ENCODE measurements at regions not wholly inside any gene's neighbourhood (a gene's known extent, or its start where the extent isn't known, plus 50 kb on each side); places are given as distances from the start of the nearest gene placed in this dataset.

DNA sequence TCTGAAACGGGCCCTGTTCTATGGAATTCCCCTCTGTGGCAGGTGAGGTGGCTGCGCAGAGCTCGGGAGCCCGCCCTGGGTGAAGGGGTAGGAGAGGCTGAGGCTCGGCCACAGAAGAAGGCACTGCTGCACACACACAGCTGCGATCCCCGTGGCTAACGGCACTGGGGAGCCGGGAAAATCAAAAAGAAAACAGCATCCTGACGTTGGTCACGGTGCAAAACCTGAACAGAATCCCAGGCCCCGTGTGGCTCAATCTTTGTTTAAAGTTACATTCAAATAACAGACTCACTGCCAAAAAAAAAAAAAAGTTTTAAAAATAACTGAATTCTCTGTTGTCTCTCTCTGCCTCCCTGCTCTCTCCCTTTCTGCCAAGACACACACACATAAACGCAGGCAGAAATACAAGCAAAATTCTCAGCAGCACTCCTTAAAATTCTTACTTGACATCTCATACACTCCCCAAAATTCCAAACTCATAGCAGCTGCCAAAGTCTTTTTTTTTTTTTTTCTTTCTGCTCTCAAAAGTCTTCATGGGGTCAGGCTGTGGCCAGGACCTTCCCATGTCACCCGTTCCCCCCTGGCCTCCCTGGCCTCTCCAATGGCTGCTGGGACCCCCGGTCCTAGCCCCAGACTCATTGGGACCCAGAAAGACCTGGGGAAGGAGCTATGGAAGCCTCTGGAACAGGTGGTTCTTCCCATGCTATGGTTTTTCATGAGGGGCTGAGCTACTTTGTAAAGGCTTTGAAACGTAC, 248.8 kb downstream of the TTLL2 start:
- no peak for ATAC-seq
- no peak for TF ChIP-seq ZNF70 (CRISPR knock-in tag; IDR thresholded peaks at IDR 0.05)
- no peak for TF ChIP-seq PPARA (CRISPR knock-in tag; IDR thresholded peaks at IDR 0.05; ENCODE audit: borderline replicate concordance)
- TF ChIP-seq GLIS3 (CRISPR knock-in tag; IDR thresholded peaks at IDR 0.05) = no peak
- TF ChIP-seq, protein P1, sequence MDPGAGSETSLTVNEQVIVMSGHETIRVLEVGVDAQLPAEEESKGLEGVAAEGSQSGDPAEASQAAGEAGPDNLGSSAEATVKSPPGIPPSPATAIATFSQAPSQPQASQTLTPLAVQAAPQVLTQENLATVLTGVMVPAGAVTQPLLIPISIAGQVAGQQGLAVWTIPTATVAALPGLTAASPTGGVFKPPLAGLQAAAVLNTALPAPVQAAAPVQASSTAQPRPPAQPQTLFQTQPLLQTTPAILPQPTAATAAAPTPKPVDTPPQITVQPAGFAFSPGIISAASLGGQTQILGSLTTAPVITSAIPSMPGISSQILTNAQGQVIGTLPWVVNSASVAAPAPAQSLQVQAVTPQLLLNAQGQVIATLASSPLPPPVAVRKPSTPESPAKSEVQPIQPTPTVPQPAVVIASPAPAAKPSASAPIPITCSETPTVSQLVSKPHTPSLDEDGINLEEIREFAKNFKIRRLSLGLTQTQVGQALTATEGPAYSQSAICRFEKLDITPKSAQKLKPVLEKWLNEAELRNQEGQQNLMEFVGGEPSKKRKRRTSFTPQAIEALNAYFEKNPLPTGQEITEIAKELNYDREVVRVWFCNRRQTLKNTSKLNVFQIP (CRISPR knock-in tag; IDR thresholded peaks at IDR 0.05; ENCODE audit: borderline replicate concordance, low read depth) = no peak
- TF ChIP-seq BACH2 (CRISPR knock-in tag; IDR thresholded peaks at IDR 0.05; ENCODE audit: borderline replicate concordance) = no peak
- no peak for TF ChIP-seq ZC3H10 (CRISPR knock-in tag; IDR thresholded peaks at IDR 0.05)

DNA sequence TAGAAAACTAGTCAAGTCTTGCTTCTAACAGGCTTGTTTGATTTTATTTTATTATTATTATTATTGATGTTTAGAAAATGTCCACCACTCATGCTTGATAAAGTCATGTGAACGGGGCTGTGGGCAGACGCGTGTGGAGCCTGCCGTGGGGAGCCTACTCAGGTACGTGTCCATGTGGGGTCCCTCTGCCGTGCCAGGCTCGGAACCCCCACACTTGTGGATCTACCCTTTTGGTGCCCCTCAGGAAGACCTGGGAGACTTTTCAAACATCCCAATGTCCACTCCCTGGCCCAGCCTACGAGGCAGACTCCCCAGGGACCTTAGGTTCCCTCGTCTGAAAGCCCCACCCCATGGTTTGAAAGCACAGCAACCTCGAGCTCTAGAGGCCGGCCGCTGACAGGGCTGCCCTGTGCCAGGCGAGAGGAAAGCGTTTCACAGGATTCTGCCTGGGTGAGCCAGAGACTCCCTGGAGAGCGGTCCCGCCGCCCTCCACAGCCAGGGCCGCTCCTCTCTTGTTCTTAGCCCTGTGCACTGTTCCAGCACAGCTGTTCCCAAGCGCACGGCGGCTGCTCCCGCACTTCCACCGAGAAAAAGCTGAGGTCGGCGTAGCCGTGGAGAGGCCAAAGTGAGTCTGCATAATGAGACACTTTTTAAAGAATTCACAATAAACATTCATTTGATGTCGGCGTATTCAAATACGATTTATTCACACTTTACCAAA, 249.7 kb downstream of the TTLL2 start:
- ATAC-seq = no peak
- TF ChIP-seq OSR1 (CRISPR knock-in tag; IDR thresholded peaks at IDR 0.05) (no peak), TOX (CRISPR knock-in tag; IDR thresholded peaks at IDR 0.05; ENCODE audit: borderline replicate concordance) (no peak), RARB (CRISPR knock-in tag; IDR thresholded peaks at IDR 0.05) (no peak), ARNTL (CRISPR knock-in tag; IDR thresholded peaks at IDR 0.05; ENCODE audit: borderline replicate concordance, low read depth) (no peak), ZFP30 (CRISPR knock-in tag; IDR thresholded peaks at IDR 0.05) (no peak), GLIS3 (CRISPR knock-in tag; IDR thresholded peaks at IDR 0.05) (no peak), ESRRG (CRISPR knock-in tag; IDR thresholded peaks at IDR 0.05) (no peak), BACH2 (CRISPR knock-in tag; IDR thresholded peaks at IDR 0.05; ENCODE audit: borderline replicate concordance) (no peak), PPARA (CRISPR knock-in tag; IDR thresholded peaks at IDR 0.05; ENCODE audit: borderline replicate concordance) (no peak), ZNF8 (CRISPR knock-in tag; IDR thresholded peaks at IDR 0.05) (no peak), TCF4 (CRISPR knock-in tag; IDR thresholded peaks at IDR 0.05; ENCODE audit: borderline replicate concordance) (no peak)
- TF ChIP-seq, protein P2, sequence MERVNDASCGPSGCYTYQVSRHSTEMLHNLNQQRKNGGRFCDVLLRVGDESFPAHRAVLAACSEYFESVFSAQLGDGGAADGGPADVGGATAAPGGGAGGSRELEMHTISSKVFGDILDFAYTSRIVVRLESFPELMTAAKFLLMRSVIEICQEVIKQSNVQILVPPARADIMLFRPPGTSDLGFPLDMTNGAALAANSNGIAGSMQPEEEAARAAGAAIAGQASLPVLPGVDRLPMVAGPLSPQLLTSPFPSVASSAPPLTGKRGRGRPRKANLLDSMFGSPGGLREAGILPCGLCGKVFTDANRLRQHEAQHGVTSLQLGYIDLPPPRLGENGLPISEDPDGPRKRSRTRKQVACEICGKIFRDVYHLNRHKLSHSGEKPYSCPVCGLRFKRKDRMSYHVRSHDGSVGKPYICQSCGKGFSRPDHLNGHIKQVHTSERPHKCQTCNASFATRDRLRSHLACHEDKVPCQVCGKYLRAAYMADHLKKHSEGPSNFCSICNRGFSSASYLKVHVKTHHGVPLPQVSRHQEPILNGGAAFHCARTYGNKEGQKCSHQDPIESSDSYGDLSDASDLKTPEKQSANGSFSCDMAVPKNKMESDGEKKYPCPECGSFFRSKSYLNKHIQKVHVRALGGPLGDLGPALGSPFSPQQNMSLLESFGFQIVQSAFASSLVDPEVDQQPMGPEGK (CRISPR knock-in tag; IDR thresholded peaks at IDR 0.05; ENCODE audit: borderline replicate concordance) = no peak
- TF ChIP-seq, protein P3, sequence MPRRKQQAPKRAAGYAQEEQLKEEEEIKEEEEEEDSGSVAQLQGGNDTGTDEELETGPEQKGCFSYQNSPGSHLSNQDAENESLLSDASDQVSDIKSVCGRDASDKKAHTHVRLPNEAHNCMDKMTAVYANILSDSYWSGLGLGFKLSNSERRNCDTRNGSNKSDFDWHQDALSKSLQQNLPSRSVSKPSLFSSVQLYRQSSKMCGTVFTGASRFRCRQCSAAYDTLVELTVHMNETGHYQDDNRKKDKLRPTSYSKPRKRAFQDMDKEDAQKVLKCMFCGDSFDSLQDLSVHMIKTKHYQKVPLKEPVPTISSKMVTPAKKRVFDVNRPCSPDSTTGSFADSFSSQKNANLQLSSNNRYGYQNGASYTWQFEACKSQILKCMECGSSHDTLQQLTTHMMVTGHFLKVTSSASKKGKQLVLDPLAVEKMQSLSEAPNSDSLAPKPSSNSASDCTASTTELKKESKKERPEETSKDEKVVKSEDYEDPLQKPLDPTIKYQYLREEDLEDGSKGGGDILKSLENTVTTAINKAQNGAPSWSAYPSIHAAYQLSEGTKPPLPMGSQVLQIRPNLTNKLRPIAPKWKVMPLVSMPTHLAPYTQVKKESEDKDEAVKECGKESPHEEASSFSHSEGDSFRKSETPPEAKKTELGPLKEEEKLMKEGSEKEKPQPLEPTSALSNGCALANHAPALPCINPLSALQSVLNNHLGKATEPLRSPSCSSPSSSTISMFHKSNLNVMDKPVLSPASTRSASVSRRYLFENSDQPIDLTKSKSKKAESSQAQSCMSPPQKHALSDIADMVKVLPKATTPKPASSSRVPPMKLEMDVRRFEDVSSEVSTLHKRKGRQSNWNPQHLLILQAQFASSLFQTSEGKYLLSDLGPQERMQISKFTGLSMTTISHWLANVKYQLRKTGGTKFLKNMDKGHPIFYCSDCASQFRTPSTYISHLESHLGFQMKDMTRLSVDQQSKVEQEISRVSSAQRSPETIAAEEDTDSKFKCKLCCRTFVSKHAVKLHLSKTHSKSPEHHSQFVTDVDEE (CRISPR knock-in tag; IDR thresholded peaks at IDR 0.05) = no peak
- TF ChIP-seq, protein P4, sequence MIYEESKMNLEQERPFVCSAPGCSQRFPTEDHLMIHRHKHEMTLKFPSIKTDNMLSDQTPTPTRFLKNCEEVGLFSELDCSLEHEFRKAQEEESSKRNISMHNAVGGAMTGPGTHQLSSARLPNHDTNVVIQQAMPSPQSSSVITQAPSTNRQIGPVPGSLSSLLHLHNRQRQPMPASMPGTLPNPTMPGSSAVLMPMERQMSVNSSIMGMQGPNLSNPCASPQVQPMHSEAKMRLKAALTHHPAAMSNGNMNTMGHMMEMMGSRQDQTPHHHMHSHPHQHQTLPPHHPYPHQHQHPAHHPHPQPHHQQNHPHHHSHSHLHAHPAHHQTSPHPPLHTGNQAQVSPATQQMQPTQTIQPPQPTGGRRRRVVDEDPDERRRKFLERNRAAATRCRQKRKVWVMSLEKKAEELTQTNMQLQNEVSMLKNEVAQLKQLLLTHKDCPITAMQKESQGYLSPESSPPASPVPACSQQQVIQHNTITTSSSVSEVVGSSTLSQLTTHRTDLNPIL (CRISPR knock-in tag; IDR thresholded peaks at IDR 0.05; ENCODE audit: low read depth) = no peak
- TF ChIP-seq, protein P1 (CRISPR knock-in tag; IDR thresholded peaks at IDR 0.05; ENCODE audit: borderline replicate concordance, low read depth) = no peak

DNA sequence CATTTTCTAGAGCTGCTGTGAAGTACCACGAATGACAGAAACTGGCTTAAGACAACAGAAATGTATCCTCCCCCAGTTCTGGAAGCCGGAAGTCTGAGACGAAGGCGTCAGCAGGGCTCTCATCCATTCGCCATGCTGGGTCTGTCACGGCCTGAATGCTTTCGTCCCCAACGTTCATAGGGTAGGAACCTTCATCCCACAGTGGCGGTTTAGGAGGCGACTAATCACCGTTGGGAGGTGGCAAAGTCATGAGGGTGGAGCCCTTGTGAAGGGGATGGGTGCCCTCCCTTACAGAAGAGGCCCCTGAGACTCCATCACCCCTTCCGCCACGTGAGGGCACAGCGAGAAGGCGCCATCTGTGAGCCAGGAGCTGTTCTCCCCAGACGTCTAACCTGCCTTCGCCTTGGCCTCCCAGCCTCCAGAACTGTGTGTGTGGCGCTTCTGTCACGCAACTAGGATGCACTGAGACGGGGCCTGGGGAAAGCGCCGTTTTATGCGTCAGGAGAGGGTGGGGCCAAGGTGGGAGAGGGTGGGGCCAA, 250.3 kb downstream of the TTLL2 start:
- ATAC-seq = no peak
- no peak for TF ChIP-seq TOX (CRISPR knock-in tag; IDR thresholded peaks at IDR 0.05; ENCODE audit: borderline replicate concordance)
- TF ChIP-seq TCF4 (CRISPR knock-in tag; IDR thresholded peaks at IDR 0.05; ENCODE audit: borderline replicate concordance) = no peak
- TF ChIP-seq, protein P5, sequence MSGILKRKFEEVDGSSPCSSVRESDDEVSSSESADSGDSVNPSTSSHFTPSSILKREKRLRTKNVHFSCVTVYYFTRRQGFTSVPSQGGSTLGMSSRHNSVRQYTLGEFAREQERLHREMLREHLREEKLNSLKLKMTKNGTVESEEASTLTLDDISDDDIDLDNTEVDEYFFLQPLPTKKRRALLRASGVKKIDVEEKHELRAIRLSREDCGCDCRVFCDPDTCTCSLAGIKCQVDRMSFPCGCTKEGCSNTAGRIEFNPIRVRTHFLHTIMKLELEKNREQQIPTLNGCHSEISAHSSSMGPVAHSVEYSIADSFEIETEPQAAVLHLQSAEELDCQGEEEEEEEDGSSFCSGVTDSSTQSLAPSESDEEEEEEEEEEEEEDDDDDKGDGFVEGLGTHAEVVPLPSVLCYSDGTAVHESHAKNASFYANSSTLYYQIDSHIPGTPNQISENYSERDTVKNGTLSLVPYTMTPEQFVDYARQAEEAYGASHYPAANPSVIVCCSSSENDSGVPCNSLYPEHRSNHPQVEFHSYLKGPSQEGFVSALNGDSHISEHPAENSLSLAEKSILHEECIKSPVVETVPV (CRISPR knock-in tag; IDR thresholded peaks at IDR 0.05) = no peak

Data from SK-N-SH treated with all-trans-retinoic acid at 6 μM for 48 hours (cell line).